ENCODE measurements at regions not wholly inside any gene's neighbourhood (a gene's known extent, or its start where the extent isn't known, plus 50 kb on each side); places are given as distances from the start of the nearest gene placed in this dataset.
"Not testable (repeated sequence)": the region's sequence is repeated elsewhere in the genome, so short reads cannot be mapped to it uniquely, and the experiment has no call there.

DNA sequence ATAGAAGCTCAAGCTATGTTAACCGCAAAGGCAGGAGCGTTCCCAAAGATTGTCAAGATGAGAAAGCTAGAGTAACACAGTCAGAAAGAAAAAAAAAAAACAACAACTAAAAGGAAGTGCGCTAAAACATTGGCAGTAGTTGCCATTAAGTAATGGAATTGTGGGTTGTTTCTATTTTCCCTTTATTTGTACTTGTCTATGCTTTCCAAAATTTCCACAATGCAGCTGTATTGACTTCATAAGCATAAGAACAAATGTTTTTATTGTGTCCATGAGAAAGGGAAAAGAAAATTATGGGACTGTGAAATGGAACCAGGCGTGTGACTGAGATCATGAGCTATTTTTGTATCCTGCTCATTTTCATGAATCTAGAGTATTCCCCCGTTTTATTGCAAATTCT is 153.4 kb downstream of the TMEM114 start:
- no peak for DNase-seq

DNA sequence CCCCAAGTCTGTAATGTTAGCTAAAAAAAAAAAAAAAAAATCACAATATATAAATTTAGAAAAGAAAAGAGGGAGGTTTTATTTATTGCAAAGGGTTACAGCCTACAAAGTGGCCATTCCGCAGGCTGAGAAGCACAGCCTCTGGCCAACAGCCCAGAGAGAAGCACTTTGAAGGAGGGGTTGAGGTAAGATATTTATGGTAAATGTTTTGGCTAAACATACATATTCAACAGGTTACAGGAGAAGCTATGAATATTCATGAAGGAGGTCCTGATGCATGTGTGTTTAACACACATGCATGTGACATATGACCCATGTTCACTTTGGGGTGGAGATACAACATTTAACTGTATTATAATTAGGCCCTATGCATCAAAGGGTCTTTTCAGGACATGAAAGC is 158.5 kb downstream of the TMEM114 start:
- DNase-seq: no peak

DNA sequence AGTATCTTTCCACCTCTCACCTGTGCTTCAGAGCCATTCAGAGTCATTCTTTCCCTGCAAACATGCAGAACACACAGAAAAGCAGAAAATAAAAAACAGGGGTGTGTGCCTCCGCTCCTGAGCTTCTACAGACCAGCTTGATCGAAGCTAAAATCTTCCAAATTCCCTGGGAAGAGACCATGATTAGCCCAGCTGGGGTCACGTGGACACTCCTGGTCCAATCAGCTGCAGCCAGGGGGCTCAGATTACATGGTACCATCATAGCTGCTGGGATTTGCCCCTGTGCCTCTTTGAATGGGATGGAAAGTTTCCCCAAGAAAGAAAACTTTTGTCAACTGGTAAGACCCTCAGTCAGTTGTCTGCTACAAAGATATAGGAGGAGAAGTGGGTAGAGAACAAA is 159.9 kb downstream of the TMEM114 start:
- no peak for DNase-seq

DNA sequence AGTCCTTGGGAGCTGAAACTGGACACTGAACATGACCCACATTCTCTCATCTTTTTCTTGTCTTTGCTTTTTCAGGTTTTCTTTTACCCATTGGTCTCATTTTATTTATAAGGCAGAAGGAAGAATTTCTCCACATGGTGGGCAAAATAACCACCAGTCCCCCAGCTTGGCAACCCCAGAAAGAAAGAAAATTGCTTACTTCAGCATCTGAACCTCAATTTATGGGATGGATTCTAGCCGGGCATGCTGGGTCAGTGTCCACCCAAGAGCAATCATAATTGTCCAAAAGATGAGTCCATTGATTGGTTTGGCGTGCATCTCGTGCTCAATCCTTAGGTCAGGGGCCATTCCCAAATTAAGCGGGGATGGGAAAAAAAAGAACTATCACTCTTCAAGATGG is 163.7 kb downstream of the TMEM114 start:
- DNase-seq: no peak

DNA sequence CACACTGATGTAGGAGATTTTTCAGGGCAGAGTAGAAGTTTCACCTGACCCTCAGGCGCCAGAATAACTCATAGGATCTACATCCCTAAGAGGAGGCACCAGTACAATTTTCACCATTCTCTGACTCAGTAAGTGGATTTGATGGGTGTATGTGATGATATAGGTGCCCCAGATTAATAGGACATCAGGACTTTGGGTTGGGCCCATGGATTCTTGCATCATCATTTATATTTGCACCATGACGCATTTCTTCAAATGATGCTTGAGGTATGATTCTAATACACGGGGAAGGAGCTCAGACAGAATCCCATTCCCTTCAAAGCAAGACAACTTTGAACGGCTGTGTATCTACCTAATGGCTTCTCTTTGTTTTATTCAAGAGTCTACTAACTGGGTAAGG is 173.2 kb downstream of the TMEM114 start:
- no peak for DNase-seq

DNA sequence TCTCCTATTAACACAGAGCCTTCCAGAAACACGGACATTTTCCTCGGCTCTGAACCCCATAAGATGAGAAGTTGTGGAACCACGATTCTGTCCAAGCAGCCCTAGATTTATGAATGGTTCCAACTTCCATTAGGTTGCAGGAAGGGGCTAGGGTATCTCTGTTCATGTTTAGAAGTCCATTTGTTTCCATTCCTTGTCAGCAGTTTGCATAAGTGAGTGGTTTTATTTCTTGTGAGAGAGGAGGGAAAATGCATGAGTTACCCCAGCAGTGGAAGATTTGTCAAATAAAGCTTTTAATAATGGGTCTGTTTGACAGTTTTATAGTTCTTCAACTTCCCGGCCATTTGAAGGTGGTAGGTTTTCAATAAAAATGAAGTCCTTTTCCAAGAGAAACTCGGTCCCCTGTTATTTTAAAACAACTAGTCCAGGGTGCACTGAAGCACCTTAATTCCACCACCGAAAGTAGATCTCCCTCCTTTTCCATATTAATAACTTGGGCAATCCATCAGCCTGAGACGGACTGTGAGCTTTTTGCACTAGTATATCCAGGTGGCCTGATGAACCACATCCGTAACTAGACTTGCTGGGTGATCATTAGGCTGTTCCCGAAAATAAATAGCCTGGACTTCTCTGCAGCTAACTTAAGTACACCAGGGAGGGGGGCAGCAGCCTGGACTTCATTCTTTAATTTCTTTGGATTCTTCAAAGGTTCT is 181.3 kb downstream of the TMEM114 start:
- no peak for DNase-seq

DNA sequence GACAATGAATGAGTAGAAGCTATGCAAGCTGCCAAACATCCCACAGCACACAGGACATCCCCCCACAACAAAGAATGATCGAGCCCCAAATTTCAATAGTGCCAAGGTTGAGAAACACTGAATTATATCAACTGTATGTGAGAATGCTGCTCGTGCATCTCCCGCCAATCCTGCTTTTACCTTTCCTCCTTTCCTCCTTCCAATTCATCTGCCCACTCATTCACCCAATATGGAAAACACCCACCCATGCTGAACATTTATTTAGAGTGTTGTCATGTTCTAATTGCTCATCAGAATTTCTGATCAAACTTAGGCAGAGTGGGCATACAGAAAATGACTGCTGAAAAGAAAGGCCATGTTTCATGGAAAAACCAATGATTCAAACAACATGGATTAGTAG is 183.0 kb downstream of the TMEM114 start:
- DNase-seq: no peak

DNA sequence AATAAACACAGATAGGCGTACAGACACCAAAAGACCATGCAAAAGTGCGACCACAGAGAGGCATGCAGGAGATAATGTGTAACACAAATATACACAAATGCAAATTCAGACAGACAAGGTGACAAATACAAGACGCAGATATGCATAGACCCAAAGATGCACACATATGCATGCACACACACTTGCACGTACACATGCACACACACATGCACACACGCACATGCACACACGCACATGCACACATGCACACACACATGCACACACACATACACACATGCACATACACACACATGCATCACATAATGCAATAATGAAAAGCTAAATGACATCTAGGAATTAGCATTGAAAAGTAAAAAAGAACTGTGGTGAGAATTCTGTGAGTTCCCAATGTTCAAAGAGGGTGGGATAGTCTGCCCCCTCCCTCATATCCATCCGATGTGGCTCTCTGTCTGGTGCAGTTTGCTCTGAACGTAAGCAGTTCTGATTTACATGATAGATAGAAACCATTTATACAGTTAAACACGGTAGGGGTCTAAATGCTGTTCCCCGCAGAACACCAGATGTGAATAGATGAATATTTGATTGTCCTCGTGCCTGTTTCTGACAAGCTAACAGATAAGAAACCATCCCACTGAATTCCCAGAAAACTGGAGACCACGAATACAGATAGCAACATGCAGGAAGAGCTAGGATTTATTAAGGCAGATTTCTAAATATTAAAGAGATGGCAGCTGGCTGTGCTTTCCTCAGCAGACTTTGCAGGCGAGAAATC is 186.1 kb downstream of the TMEM114 start:
- no peak for DNase-seq

DNA sequence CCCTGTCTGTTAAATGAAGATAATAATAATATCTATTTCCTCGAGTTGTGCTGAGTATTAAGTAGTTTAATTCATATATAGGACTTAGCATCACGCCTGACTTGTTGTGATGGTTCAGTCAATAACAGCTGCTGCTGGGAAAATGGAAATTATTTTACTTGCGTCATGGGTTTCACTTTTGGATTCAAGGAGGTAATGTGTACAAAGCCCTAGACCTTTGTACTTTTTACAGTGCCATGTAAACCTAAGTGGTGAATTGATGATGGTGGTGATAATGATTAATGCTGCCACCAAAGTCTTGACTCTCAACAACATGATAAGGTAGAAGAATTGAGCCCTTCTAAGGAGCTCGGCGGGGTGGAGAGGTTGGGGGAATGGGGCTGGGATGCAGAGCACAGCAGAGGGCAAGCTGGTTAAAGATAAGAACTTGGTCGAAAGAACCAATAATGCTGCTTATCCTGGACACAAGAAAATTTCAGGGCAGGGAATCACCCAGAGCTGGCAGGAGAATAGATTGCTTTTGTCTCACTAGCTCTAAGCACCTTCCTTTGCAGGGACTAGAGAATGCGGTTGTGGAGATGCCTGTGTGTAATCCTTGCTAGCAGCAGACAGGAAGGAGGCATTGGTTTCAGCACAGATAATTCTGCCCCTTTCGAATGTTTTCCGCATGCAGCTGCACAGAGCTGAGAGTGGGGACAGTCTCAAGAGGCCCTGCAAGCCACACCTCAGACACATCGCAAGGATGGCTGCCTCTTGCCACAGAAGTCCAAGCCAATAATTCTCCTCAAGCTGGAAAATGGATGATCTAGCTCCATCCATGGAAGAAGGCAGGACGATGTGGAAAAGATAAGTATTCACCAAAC is 187.1 kb downstream of the TMEM114 start:
- DNase-seq: no peak

DNA sequence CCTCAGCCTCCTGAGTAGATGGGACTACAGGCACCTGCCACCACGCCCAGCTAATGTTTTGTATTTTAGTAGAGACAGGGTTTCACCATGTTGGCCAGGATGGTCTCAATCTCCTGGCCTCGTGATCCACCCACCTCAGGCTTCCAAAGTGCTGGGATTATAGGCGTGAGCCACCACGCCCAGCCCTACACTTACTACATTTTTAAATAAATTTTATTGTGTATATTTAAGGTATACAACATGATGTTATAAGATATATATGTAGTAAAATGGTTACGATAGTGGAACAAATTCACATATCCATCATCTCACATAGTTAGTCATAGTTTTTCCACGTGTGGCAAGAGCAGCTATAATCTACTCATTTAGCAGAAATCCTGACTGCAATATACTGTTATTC is 189.6 kb downstream of the TMEM114 start:
- not testable (repeated sequence) for DNase-seq

DNA sequence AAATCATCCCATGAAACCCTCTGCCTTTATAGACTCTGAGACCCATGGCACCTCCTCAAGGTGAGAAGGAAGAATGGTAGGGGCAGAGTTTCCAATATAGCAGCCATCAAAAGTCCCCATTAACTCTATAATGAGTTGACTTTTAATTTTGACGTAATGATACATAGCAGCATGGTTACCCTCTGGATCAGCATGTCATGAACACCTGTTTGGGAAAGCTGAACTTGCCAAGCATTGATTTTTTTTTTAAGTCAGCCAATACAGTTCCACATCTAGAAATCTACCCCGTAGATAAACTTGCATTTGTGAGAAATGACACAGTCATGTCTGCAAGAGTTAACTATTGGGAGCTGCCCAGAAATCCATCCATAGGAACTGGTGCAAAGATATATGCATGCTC is 191.8 kb downstream of the TMEM114 start:
- no peak for DNase-seq

DNA sequence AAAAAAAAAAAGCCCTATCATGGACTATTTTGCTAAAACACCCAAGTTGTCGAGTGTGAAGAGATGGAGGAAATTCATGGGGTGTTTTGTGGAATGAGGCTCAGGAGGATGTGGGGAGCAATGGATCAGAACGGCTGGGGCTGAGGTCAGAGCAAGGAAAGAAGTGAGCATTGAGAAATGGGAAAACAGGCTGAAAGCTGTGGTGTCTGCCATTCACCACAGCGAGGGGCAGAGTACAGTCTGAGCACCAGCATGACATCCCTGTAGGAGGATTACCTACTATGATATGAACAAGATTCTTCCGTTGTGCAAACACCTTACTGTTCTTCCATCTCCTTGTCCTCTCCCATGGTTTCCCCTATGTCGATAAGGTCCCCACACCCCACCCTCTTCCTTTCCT is 193.1 kb downstream of the TMEM114 start:
- DNase-seq: no peak

DNA sequence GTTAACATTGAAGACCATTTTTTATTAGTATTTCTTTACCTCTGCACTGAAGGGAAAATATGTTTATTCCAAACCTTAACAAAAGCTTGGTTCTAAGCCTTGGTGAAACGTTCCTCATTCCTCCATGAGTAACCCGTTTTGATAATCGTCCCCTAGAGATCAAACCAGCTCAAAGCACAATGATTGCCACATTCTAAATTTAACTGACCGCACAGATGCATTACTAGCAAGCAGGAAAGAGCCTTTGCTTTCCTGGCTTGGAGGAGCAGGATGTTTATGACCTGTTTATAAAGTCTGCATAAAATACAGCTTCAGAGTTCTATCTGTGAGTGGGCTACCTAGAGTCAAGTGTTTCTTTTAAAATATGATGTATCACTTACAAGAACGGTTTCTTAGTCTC is 193.8 kb downstream of the TMEM114 start:
- DNase-seq: no peak

DNA sequence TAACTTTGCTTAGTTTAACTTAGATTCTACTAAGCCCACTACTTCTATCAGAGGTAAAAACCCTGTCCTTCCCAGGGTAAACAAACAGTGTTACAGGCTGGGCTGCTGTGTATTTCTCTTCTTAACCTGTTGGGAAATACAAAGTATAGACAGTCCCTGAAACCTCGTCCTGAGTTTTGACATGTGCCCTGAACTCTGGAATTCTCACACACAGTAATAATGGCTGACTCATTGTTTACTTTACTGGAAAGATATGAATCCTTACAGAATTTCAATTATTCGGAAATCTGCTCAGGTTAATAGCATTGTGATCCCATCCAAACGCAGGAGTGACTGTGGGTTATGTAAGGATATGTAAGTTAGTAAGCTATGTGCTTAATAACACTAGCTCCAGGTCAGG is 199.1 kb downstream of the TMEM114 start:
- no peak for DNase-seq

DNA sequence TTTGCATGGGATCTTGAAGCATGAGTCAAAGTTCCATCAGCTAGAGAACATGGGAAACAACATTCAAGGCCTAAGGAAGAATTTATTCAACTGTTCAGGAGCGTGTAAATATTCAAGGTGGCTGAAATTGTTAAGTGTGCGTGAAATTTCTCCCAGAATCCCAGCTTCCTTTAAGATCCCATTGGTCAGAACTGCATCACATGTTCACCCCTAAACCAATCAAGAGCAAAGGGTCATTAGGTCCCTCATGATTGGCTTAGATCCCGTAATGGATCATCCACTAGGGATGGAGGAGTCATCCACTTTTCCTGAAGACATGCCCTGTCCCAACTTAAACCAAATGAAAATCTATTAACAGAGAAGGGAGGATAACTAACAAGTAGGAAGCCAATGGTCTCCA is 201.6 kb downstream of the TMEM114 start:
- no peak for DNase-seq

DNA sequence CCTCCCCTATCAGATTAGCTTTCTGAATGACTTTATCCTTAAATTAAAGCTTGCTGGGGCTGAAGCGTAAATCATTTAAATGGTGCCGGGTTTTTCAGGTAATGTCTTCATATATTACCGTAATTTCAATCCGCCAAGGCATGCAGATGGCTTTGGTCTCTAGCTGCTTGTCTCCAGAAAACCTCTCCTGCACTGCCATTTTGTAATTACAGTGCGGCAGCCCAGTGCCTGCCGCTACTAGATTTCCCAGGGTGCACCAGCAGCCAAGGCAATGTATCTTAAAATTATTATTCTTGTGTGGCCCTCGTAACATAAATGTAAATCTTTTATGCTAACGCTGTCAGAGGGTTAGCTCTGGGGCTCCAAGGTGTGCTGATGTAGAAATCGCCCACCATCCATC is 208.5 kb downstream of the TMEM114 start:
- DNase-seq: no peak

DNA sequence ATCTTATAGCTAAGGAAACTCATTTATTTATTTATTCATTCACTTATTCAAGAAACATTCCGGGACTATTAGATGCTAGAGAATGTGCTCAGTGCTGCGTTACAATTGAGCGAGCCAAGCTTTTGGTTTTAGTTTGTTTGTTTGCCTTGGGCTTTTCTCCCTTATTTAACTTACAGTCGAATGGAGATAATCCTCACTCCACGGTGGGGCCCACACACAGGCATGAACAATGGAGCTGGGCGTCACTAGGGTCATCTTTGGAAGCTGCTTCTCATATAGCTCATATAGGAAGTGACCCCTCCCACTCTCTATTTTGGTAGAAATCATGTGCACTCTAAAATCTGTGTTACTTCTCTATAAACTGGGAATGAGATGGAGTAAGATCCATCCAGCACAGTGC is 210.0 kb downstream of the TMEM114 start:
- no peak for DNase-seq

DNA sequence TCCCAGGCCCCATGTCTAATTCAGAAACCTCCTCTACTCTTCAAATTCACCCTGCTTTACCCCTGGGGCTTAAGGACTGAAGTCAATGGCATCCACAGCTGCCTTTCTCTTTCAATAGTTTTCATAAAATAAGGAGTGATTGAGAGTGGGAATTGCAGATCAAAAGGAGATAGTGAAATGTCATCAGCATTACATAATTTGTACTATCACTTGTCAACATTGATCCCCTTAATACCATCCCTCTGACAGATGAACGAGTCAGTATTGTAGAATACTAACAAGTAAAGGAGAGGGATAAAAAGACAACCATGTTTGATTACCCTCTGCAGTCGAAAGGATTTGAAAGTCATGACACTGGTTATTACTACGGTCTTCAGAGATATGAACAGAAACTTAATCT is 212.4 kb downstream of the TMEM114 start:
- DNase-seq: no peak

DNA sequence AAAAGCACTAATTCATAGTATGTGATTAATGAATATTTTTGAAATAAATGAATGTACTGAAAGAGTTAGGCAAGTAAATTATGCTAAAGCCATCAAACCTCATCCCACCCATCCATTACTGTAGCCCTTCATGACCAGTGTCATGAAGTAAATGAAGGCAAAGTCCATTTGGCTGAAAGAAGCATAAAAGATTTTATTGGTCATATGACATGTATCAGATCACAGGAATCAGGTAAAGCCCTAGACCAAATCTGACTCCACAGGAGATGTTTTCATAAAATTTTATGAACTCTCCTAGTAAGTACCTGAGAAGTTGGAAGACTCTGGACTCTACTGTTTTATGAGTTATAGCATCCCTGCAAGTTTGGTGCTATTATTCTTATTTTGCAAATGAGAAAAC is 213.5 kb downstream of the TMEM114 start:
- no peak for DNase-seq

DNA sequence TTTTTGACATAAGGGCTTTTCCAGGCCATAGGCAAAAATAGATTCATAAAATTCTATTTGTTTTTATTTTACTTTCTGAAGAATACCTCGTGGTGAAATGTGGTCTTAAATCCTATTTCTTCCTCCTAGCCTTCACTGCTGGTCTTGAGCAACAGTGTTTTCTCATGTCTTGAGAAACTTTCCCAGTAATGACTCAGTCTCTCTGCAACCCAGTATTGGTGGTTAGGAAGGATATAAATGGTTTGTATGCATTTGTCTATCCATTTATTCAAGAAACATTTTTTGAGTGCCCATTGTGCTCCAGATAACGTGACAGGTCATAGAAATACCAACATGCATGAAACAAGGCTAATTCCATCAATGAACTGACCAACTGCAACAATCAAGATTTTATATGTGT is 213.9 kb downstream of the TMEM114 start:
- DNase-seq: no peak

DNA sequence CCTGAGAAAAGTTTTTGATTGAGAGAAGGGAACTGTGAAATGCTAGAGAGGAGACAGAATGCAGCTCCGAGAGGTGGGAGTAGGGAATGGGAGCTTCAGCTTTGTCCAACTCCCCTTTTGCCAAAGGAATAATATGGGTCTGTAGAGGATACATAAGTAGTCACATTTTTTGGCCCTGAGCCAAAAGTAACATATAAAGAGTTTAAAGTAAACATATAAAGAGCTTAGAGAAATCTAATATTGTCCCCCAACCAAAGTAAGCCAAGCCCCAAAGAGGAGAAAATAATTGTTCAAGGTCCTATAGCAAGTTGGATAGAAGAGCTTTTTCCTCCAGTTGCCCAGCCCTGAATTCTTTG is 215.1 kb downstream of the TMEM114 start:
- DNase-seq: no peak

DNA sequence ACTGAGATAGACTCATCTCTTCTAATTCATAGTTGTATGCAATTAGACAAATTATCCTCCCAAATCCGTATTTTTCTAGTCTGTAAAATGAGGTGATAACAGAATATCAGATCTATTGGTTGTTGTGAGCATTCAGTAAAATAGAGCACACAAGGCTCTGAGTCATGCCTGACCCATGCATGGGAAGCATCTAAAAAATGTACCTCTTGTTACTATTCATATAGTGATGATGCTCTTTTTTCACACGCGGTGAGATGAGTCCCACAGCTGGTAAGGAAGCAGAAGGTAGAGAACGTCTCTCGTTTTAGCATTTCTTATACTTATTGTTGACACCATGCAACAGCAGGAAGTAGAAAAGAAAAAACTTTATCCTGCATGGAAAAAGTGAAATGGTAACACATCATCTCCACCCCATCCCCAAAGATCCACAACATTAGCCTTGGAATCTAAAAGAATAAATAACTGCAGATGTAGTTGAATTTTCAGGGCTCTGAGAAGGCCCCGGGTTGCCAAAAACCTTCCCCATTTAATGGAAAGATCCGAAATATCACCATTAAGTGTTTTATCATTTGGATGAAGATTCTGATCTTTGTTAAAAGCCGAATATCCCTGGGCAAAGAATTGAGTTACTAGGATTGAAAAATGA is 215.6 kb downstream of the TMEM114 start:
- DNase-seq: no peak

DNA sequence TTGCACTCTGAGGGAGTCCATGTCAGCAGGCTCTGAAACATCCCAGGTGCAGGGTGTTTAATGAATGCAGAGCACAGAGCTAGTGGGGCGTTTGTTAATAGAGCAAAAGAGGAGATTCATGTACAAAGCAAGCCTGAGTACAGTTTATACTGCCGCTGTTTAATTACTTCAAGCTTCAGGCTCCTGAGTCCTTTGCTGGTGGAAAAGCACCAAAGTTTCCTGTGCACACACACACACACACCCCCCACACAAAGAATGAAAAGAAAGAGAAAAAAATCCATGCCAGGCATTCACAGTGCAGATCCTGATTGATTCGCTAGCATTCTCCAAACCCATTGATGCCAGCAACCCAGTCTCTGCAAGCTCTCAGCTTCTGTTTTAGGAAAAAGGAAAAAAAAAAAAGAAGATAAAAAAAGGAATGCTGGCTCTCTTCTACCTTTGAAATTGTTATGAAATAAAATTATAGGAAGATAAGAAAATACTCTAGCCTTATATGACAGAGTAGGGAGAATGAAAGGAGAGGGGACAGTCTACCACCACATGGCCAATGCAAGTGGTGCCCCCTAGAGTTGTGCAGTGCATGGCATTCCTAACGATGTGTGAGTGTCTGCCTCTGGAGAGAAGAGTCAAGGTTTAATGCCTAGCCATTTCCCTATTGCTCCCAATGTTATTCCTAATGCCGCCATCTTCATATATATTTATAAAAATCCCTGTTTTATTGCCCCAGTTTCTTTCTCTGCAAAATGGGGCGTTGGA is 216.5 kb downstream of the TMEM114 start:
- DNase-seq: no peak
